Muscle of arm (tissue), 1 donor: ENCODE measurements at regions not wholly inside any gene's neighbourhood (a gene's known extent, or its start where the extent isn't known, plus 50 kb on each side); places are given as distances from the start of the nearest gene placed in this dataset.

ENCODE experiments used
- DNase-seq: peaks from one replicate; pipeline ENCODE4 v3.0.0-alpha.2; 2013

GRCh38 chr9:16198996-16199395 is 646.2 kb downstream of the CCDC171 start:
- no peak for DNase-seq

- DNase-seq, result no peak
Observed at GRCh38 chr9:16202221-16202620, 649.4 kb downstream of the CCDC171 start.

DNA sequence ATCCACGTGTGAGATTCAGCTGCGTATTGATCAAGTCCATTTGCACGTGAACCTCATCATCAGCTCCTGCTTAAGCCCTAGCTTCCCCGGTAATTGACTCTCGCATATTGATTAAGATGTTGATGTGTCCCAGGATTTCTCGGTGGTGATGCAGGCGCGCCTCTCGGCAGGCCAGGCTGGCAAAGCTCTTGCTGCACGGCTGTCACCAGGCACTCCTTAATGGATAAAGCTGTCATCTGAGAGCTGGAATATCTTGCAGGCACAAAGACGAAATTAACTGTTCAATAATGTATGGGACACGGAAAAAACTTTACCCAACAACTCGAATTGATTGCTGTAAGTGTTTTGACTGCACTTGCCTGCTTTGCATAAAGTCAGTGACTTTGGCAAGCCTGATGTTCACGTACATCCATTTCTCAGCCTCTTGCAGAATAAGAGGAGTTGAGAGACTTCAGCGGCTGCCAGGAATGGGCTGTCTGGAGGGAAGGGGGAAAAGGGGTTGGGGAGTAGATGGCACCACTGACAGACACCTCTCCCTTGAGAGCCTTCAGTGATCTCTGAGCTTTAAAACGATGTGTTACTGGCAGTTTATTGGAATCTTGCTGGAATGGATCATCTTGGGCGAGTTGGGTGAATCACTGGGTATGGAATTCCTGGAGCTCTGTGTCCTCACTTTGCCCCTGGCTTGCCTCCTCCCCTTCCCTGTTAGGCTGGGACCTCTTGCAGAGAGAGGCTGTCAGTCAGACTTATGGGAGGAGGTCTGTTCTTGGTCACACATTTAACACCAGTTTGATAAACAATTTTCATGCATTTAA is 650.3 kb downstream of the CCDC171 start:
- no peak for DNase-seq

GRCh38 chr9:16203729-16204573 is 651.1 kb downstream of the CCDC171 start:
- DNase-seq, result no peak

- no peak for DNase-seq
Observed at GRCh38 chr9:16205455-16205854, 652.6 kb downstream of the CCDC171 start.

GRCh38 chr9:16206518-16206917 is 653.7 kb downstream of the CCDC171 start:
- DNase-seq, result no peak

DNA sequence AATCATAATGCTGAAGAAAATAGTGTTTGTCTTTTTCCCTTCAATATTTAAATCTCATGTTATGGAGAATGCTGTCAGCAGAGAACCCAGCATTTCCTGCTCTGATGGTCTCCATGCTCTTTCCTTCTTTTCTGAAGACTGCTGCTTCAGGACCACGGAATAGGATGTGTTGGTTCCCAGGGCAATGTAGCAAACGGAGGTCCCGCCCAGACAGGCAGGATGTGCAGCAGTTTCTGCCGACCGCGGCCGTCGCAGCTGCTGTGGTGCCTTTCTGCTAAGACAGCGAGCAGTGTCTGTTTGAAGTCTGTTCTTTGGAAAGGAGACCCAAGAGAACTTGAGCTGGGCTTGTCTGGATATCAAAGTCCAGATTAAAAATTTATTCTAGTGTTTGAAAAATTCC is 654.3 kb downstream of the CCDC171 start:
- peak; percentile 63 for DNase-seq

DNA sequence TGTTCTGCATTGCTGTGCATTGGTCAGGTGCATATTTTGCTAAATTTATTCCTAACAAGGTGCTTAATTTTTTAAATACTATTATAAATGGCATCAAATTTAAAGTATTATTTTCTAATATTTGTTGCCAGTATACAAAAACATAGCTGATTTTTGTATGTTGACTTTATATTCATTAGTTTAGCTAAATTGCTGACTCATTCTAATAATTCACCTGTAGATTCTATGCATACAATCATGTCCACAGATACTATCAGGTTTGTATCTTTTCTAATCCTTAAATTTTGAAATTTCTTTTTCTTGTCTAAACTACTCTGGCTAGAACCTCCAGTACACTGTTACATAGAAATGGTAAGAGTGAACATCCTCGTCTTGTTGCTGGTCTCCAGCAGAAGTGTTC is 657.6 kb downstream of the CCDC171 start:
- no peak for DNase-seq

DNA sequence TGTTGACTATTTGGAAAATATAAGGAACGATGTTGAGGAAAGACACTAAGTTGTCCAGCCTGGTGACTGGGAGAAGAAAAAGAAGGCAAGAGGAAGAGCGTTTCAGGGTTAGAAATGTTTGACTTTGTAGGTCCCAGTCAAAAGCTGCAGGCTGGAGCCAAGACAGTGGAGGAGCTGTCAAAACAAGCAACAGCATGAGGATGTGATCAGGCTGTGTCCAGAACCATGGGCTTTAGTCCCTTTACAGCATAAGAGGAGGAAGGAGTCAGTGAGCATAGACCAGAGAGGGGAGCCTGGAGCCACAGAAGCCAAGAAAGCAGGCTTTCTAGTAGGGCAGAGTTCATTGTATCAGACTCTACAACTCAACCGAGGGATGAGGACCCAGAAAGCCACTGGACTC is 658.5 kb downstream of the BNC2 start:
- DNase-seq, result no peak

DNA sequence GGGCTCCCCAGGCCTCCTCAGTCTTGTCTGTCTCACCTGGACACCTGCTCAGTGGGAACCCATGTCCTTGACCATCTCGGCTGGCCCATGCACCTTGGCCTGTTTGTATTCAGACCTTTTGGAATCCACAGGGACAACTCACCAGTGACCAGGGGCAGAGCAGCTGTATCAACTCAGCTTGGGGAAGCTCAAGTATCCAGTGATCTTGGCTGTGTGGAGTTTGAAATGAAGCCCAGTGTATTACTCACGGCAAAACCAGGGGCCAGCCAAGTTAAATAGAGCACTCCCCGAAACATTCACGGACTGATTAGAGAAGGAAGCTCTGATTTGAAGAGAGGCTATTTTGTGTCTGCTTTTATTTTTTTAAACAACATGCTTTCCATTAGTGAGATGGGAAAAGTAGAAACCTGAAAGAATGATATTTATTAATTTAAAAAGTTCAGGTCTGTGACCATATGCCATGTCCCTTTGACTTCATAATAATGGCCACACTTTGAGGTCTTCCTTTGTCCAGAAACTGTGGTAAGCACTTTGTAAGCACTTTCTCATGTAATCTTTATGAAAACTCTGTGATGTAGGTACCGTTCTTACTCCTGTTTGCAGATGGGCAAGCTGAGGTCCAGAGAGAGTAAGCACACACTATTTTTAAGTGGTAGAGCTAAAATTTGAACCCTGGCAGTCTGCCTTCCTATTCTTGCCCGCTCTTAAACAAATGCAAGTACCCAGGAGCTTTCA is 656.5 kb downstream of the BNC2 start:
- peak; percentile 89 for DNase-seq

DNA sequence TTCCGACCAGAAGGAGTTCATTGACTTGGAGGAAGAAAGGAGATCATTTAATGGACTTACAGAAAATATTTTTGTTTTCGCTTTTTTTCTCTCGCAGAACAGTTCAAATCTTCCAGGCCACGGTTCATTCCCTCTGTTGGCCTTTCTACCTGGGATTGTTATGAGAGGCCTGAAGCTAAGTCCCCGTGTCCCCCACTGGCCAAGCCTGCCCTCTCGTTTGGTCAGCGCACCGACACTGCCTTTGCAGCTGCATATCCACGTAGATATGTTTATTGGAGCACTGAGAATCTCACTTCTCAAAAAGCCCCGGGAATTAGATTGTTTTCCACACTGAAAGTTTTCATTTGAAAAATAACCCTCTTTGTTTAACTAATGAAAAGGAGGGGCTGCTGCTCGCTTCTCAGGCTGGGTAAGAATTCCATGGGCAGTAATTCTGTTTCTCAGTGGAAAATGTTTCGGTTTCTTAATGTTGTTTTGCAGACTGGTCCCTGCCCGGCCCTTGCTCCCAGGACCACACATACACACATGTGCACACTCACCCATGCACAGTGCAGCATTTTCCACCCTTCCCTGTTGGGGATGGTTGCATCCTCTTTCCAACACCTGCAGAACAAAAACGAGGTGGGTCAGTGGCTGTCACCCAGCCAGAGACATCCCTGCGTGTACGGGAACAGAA is 655.7 kb downstream of the BNC2 start:
- peak; percentile 53 for DNase-seq

DNA sequence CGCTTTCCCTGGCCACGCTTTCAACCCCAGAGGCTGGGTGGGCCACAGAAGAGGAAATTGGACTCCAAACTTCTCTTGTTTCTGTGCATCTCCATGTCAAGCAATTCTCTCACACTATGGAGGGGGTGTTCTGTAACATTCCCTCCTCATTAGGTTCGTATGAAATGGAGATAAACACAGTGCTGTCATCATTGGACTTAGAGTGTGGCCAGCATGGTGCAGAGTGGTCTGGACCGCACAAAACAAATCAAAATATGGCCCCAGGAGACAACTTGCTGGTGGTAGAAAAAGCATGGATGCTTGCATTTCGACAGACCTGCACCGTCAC is 655.2 kb downstream of the BNC2 start:
- no peak for DNase-seq

- DNase-seq, result no peak
Observed at GRCh38 chr9:16217943-16218701, 652.3 kb downstream of the BNC2 start.

GRCh38 chr9:16221366-16221765 is 649.1 kb downstream of the BNC2 start:
- peak; percentile 29 for DNase-seq

DNA sequence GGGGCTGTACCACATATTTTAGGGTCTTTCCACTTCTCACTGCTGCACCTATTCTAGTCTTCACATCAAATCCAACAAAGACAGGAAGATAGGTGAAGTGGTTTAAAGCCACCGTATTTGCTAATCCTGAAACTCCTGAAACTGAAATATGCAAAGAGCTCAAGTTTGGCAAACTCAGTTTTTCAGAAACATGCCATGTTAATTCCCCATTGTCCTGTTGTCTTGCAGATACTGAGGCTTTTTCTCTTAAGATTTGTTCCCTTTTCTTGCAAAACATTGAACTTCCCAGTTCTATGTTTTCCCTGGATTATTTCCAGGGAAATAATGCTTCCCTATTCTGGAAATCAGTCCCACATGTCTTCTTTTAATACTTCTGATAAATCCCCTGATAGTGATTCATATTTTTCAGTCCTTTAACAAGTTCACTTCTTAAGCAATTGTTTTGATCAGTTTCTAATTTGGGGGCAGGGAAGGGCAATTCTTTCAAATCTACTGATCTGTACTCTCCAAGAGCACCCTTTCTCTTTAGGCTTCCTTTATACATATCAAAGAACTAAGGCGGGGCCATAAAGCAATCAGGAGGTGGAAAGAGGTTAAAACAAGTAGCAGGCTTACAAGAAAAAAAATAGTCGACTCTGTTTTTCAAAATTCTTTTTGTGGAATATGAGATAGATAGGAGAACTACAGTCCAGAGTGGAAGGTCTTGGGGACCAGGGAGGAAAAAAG is 648.5 kb downstream of the BNC2 start:
- DNase-seq, result no peak

GRCh38 chr9:16223074-16223871 is 647.2 kb downstream of the BNC2 start:
- DNase-seq, result no peak

DNA sequence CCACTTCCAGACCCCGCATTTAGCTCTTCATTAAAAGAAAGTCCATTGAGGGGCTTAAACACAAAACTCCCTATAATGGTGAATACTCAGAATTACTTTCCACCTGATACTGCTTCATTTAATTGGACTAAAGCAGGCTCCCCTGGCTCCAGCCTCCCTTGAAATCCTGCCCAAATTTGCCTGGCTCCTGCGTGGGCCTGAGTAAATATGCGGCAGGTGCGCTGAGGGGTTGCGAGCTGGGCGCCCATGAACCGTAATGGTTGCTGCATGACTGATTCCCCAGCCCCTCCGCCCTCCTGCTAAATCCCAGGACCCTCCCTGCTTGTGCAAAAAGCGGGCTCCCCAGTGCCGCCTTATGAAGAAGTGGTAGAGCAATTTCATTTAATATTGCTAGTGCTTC is 639.7 kb downstream of the BNC2 start:
- DNase-seq, result no peak

- DNase-seq, result no peak
Observed at GRCh38 chr9:16236311-16236710, 634.2 kb downstream of the BNC2 start.

GRCh38 chr9:16236882-16237281 is 633.6 kb downstream of the BNC2 start:
- DNase-seq, result no peak
